ENCODE measurements at regions not wholly inside any gene's neighbourhood (a gene's known extent, or its start where the extent isn't known, plus 50 kb on each side); places are given as distances from the start of the nearest gene placed in this dataset.

- Histone ChIP-seq H3K79me2 (ENCODE audit: insufficient read depth, low read length) (no peaks in the 10 kb centered on the region), H2AFZ (ENCODE audit: insufficient read depth, low read depth, low read length, poor library complexity, severe bottlenecking) (no peak overlapping the region), H3K9me3 (replicated peaks in 1 of 2; ENCODE audit: control insufficient read depth in 1 of 2, insufficient read depth in 1 of 2, low read length in 2 of 2) (no peaks in the 10 kb centered on the region), H3K4me3 (replicated peaks in 1 of 3; ENCODE audit: low read depth in 2 of 3, low read length in 3 of 3) (no peak overlapping the region), H3K9ac (ENCODE audit: insufficient read depth, low read length, poor library complexity, severe bottlenecking) (no peak overlapping the region), H3K4me1 (ENCODE audit: control insufficient read depth in 1 of 2, insufficient read depth in 2 of 2, low read length in 2 of 2) (no peaks in the 10 kb centered on the region), H3K27me3 (ENCODE audit: control insufficient read depth in 2 of 2, insufficient read depth in 2 of 2, low read length in 2 of 2) (no peaks in the 10 kb centered on the region), H3K4me2 (replicated peaks; ENCODE audit: extremely low read depth, low read length, poor library complexity, severe bottlenecking) (no peak overlapping the region), H3K36me3 (replicated peaks in 1 of 2; ENCODE audit: control insufficient read depth in 1 of 2, insufficient read depth in 2 of 2, low read length in 2 of 2) (no peaks in the 10 kb centered on the region), H4K20me1 (ENCODE audit: insufficient read depth, low read length) (no peaks in the 10 kb centered on the region), H3K27ac (ENCODE audit: low read depth in 1 of 2, low read length in 2 of 2) (no peak overlapping the region)
- no peak for DNase-seq
- no peak for TF ChIP-seq CTCF (IDR thresholded peaks at IDR 0.05)
- no peak overlapping the region for H3K4me3 Mint-ChIP-seq
- intact Hi-C loops (cut with micrococcal nuclease): no loop called here
- H3K4me1 Mint-ChIP-seq: no peaks in the 10 kb centered on the region
- no peaks in the 10 kb centered on the region for H3K36me3 Mint-ChIP-seq
- 89% methylated on average over 14 of the region's 17 CpGs for WGBS (ENCODE audit: insufficient coverage)
- H3K27me3 Mint-ChIP-seq (ENCODE audit: low read depth in 3 of 3): peaks cover 6 to 27% (median 11%) of the 10 kb centered on the region in 3 donors
- H3K27ac Mint-ChIP-seq: peak overlapping the region in 1 of 7 donors; percentile 23
- peaks cover 0 to 4% (median 0%) of the 10 kb centered on the region in 7 donors for H3K9me3 Mint-ChIP-seq
These were observed 208.3 kb downstream of the NDUFA10 start for GRCh38 chr2:239816576-239817467.

- Histone ChIP-seq H3K9me3 (replicated peaks in 1 of 2; ENCODE audit: control insufficient read depth in 1 of 2, insufficient read depth in 1 of 2, low read length in 2 of 2) (no peaks in the 10 kb centered on the region), H4K20me1 (ENCODE audit: insufficient read depth, low read length) (no peaks in the 10 kb centered on the region), H3K9ac (ENCODE audit: insufficient read depth, low read length, poor library complexity, severe bottlenecking) (no peak overlapping the region), H3K4me2 (replicated peaks; ENCODE audit: extremely low read depth, low read length, poor library complexity, severe bottlenecking) (no peak overlapping the region), H3K4me3 (replicated peaks in 1 of 3; ENCODE audit: low read depth in 2 of 3, low read length in 3 of 3) (no peak overlapping the region), H3K27me3 (ENCODE audit: control insufficient read depth in 2 of 2, insufficient read depth in 2 of 2, low read length in 2 of 2) (no peaks in the 10 kb centered on the region), H3K27ac (ENCODE audit: low read depth in 1 of 2, low read length in 2 of 2) (no peak overlapping the region), H3K79me2 (ENCODE audit: insufficient read depth, low read length) (no peaks in the 10 kb centered on the region), H3K36me3 (replicated peaks in 1 of 2; ENCODE audit: control insufficient read depth in 1 of 2, insufficient read depth in 2 of 2, low read length in 2 of 2) (no peaks in the 10 kb centered on the region), H3K4me1 (ENCODE audit: control insufficient read depth in 1 of 2, insufficient read depth in 2 of 2, low read length in 2 of 2) (no peaks in the 10 kb centered on the region), H2AFZ (ENCODE audit: insufficient read depth, low read depth, low read length, poor library complexity, severe bottlenecking) (no peak overlapping the region)
- no peaks in the 10 kb centered on the region for H3K36me3 Mint-ChIP-seq
- H3K27ac Mint-ChIP-seq: no peak overlapping the region
- H3K4me1 Mint-ChIP-seq: no peaks in the 10 kb centered on the region
- TF ChIP-seq CTCF (IDR thresholded peaks at IDR 0.05): no peak
- WGBS (ENCODE audit: insufficient coverage): 88% methylated on average over 10 of the region's 12 CpGs
- peaks cover 0 to 2% (median 0%) of the 10 kb centered on the region in 7 donors for H3K9me3 Mint-ChIP-seq
- no peak overlapping the region for H3K4me3 Mint-ChIP-seq
- intact Hi-C loops (cut with micrococcal nuclease): no loop called here
- DNase-seq: no peak
- H3K27me3 Mint-ChIP-seq (ENCODE audit: low read depth in 3 of 3): peaks cover 1 to 27% (median 8%) of the 10 kb centered on the region in 3 donors
These were observed 209.5 kb downstream of the NDUFA10 start for GRCh38 chr2:239815671-239816070.
